Fibroblast of upper back skin (primary cell): ENCODE measurements at regions not wholly inside any gene's neighbourhood (a gene's known extent, or its start where the extent isn't known, plus 50 kb on each side); places are given as distances from the start of the nearest gene placed in this dataset.

Experiments used
- DNase-seq: peaks from one replicate; pipeline ENCODE4 v3.0.0-alpha.2; 2013

GRCh38 chr16:51953286-51953985 is 593.5 kb downstream of the TOX3 start:
- DNase-seq = no peak

GRCh38 chr16:51952500-51952899 is 594.4 kb downstream of the TOX3 start:
- no peak for DNase-seq

- no peak for DNase-seq
Measured at GRCh38 chr16:51951668-51952298, 595.2 kb downstream of the TOX3 start.

- DNase-seq = no peak
Measured at GRCh38 chr16:51950118-51950780, 596.7 kb downstream of the TOX3 start.

- no peak for DNase-seq
Measured at GRCh38 chr16:51949282-51949681, 597.7 kb downstream of the TOX3 start.

DNA sequence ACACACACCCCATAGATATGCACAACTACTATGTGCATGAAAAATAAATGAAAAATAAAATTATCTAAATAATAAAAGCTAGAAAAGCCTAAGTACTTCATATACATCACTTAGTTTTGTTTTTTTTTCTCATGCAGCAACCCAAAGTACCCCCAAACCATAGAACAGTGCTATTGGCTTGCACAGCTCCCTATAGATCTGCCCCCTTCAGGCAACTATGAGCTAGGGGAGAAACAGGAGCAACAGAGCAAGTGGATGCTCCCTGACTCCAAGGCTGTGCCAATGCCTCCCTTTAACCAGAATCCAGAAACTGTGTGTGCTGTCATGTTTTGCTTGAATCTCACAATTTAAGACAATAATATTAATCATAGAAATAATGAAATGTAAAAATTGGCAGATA is 605.5 kb downstream of the TOX3 start:
- DNase-seq = no peak

DNA sequence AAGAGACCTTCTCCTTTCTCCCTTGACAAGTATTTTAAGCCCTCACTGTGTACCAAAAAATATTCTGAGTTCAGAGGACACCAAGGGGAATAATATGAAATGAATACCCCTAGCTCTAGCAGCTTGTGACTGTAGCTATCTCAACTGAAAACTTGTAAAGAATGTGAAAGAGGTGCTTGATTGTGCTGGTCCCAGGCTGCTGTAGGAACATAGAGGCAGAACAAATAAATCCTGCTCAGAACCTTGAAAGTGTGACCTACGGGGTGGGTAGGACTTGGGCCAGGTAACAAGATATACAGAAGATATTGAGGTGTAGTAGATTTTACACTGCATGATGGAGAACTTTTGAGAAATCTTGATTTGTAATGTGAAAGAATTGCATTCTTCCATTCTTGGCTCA is 606.8 kb downstream of the TOX3 start:
- DNase-seq = no peak

GRCh38 chr16:51939378-51939871 is 607.5 kb downstream of the TOX3 start:
- DNase-seq = no peak

- DNase-seq = no peak
Measured at GRCh38 chr16:51938861-51939260, 608.1 kb downstream of the TOX3 start.

- no peak for DNase-seq
Measured at GRCh38 chr16:51937771-51938170, 609.2 kb downstream of the TOX3 start.

- DNase-seq = no peak
Measured at GRCh38 chr16:51936846-51937245, 610.1 kb downstream of the TOX3 start.

DNA sequence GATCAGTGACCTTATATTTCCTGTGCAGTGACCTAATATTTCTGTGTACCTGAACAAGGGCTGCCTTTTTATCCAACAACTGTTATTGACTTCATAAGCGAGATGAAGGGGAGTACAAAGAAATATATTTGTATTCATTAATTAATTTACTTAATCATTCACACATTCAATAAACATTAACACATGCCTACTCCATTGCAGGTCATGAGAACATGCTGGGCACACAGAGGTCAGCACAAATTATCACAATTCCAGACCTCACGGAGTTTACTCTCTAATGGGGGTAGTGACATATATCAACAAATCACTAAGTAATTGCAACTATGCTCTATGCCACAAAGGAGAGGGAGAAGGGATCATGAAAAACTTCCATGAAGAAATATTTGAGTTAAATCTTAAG is 614.6 kb downstream of the TOX3 start:
- no peak for DNase-seq

DNA sequence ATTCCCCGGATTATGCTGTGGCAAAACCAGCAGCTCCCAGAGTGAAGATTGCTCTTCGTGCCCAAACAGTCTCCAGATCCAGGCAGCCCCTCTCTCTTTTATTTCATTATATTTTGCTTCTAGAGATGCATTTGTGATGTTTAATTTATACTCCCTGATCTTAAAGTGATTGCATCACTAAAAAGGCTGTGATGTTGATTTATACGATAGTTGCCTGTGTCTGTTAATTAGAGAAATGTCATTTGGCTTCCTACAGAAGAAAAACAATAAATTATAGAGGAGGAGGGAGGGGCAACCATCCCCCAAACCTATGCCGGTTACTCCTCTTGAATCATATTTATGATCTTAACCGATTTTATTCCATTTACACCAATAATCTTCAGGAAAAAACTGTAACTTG is 615.3 kb downstream of the TOX3 start:
- no peak for DNase-seq

DNA sequence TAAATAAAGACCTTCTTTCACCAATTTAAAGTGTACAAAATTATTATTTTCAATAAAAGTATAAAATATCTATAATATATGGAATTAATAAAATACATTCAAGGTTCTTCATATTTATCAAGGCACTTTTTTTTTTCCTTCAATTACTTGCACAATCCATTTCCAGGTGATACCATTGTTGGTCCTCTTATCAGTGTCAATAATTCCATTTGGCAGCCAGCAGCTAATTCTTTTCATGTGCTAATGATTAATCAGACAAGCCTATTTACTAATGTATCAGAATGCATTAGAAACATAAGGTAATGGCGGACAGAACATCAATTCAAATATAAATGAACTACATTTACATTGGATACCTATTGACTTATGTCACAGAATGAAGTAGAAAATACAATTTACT is 622.2 kb downstream of the TOX3 start:
- no peak for DNase-seq

GRCh38 chr16:51922476-51922875 is 624.5 kb downstream of the TOX3 start:
- no peak for DNase-seq

DNA sequence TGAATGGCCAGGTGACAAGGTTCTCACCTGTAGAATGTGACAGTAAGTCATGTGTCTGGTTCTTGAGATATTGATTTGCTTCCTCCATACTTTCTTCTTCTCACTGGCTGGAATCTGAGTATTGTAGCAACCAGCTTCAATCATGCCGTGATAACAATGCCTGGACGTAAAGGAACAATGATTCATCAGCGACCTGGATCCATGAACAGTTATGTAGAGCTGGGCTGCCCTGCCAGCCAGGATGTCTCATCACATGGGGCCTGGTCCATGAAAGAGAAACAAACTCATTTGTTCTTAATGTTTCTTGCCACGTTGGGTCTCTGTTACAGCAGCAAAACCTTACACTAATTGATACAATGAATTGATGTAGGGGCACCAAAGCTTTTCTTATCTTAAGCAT is 627.2 kb downstream of the TOX3 start:
- no peak for DNase-seq

GRCh38 chr16:51916814-51917213 is 630.1 kb downstream of the TOX3 start:
- DNase-seq = no peak

DNA sequence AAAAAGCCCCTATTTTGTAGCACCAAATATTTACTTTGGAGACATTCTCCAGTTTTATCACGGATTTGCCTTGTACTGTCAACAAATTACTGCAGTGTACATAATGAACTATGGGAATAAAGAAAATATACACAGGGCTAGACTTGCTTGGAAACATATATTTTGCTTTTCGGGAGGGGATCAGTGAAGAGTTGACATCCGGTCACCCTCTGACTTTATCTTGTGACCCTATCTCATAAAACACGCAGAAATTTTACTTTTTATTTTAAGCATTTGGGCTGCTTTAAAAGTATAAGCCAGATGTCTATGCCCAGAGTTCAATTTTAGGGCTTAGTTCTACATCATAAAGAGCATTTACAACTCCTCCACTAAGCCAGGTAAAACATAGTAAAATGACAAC is 630.7 kb downstream of the TOX3 start:
- no peak for DNase-seq

- no peak for DNase-seq
Measured at GRCh38 chr16:51907680-51908079, 639.3 kb downstream of the TOX3 start.

DNA sequence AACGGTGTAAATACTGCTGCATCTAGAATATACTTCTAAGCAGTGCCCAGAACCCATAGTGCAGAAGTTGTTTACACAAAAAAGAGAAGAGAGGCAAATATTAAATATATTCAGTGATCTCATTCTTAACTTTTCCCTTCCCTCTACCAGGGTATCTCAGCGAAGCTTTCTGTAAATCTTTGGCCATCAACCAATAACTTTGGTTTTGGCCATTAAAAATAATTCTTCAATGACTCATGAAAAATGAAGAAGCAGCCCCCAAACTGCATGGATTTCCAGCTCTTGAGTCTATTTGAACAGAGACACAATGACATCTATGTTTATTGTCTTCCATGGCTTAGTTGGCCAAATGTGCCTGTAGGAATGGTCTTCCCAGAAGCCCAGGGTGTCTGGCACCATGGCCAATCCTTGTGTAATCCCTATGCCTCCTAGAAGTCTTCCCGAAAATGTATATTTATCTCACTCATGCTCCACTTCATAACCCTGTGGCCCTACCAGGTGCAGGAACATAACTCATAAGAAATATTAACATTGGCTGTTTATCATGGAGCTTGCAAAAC is 646.6 kb downstream of the TOX3 start:
- peak; percentile 36 for DNase-seq

DNA sequence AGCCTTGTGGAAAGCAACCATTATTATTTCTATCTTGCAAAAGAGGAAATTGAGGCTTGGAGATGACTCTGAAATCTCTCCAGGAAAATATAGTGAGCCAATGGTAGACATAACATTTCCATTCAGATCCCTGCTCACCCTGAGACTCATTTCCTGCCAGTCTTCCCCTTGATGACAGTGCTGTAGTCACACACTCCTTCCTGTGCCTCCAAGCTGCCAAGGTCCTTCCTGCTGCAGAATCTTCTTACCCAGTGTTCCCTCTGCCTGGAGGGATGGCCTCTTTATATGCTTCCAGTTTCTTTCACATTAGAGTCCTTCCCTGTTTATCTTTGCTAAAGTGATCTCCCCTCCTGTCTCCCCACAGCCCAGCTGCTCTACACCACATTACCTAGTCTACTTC is 648.1 kb downstream of the TOX3 start:
- DNase-seq = no peak

DNA sequence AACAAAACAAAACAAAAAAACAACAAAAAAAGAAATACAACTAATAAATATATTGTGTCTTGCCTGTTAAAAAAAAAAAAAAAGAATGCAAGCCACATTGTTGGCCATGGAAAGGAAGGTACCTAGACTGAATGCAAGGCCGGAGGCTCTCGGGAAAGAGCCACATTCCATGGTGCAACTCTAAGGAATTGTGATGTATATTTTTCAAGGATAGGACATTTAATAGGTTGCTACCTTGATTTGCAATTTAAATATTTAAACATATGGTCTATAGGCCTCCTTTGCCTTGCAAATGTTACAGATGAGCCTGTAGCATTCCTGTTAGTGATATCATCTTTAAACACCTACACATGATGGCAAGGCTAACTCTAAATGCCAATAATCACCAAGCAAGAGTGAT is 650.9 kb downstream of the TOX3 start:
- DNase-seq = no peak

GRCh38 chr16:51892293-51893007 is 654.5 kb downstream of the TOX3 start:
- DNase-seq = no peak
